Kidney (tissue), 13 donors: ENCODE measurements at regions not wholly inside any gene's neighbourhood (a gene's known extent, or its start where the extent isn't known, plus 50 kb on each side); places are given as distances from the start of the nearest gene placed in this dataset.

Experiments used
- DNase-seq, 5 donors: peaks; one replicate each; pipeline ENCODE4 v3.0.0-alpha.2; 2013 to 2020
- FAIRE-seq: peaks from 2 replicates; lab custom pipeline; 2012; peaks lifted over from hg19 to GRCh38; lab: Jason Lieb, UNC
- H3K27ac ChIP-seq, 2 donors: one replicate each; pipeline ENCODE4 v1.7.0; 2013; ENCODE audit warnings: low read depth in 2 of 2, low read length in 2 of 2, inconsistent platforms in 1 of 2
- H3K27me3 ChIP-seq: one replicate; pipeline ENCODE4 v1.7.1; 2013; ENCODE audit warnings: low read length, inconsistent platforms; ENCODE audit not compliant: control insufficient read depth, insufficient read depth
- H3K36me3 ChIP-seq, 3 donors: one replicate each; pipeline versions ENCODE4 v1.7.0 to v1.7.1; 2013; ENCODE audit warnings: low read length in 3 of 3, control low read depth in 1 of 3, inconsistent platforms in 1 of 3; ENCODE audit not compliant: insufficient read depth in 3 of 3, control insufficient read depth in 2 of 3
- H3K4me1 ChIP-seq, 3 donors: one replicate each; pipeline versions ENCODE4 v1.7.0 to v1.7.1; 2013; ENCODE audit warnings: low read length in 3 of 3, inconsistent platforms in 1 of 3, low read depth in 1 of 3; ENCODE audit not compliant: control insufficient read depth in 2 of 3, insufficient read depth in 2 of 3
- H3K4me3 ChIP-seq, 3 donors: one replicate each; pipeline versions ENCODE4 v1.7.0 to v1.8.1; 2013; ENCODE audit warnings: low read length in 3 of 3, control low read depth in 1 of 3, inconsistent platforms in 1 of 3
- H3K9ac ChIP-seq, 3 donors: one replicate each; pipeline versions ENCODE4 v1.7.0 to v1.7.1; 2013; ENCODE audit warnings: low read length in 3 of 3, control low read depth in 1 of 3, inconsistent platforms in 1 of 3
- H3K9me3 ChIP-seq, 3 donors: one replicate each; pipeline versions ENCODE4 v1.7.0 to v1.7.1; 2013; ENCODE audit warnings: low read length in 3 of 3, control low read depth in 1 of 3, inconsistent platforms in 1 of 3; ENCODE audit not compliant: control insufficient read depth in 2 of 3, insufficient read depth in 1 of 3
- intact Hi-C: fragments of 100-400 bp; cut with DNase I; formaldehyde crosslinking; loops from one replicate; pipeline ENCODE4 v1.11.1; 2022
- TF ChIP-seq, protein P1 (sequence below): IDR thresholded peaks from 3 replicates; pipeline ENCODE4 v1.5.1; 2012; ENCODE audit warnings: mild to moderate bottlenecking, moderate library complexity, borderline replicate concordance; ENCODE audit not compliant: insufficient read depth; ENCODE audit errors: extremely low read depth
- donor health status: control.
- donor health status: control.
- donor health status: control.
- donor health status: control.
- donor health status: control.
- donor health status: DM: yes; HTN: yes; CAD: no.
- donor health status: Normal renal cell carcinoma (clear cell type).

DNA sequence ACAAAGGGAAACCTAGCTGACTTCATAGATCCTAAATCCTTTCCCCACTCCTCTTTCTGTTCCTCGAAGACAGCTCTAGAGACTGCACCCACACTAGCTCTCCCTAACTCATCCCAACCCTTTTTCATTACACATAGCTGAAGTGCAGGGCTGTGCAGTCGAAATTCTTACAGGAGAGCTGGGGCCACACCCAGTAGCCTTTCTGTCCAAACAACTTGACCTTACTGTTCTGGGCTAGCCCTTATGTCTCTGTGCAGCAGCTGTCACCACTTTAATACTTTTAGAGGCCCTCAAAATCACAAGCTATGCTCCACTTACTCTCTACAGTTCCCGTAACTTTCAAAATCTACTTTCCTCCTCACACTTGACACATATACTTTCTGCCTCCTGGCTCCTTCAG is 666.1 kb upstream of the PKDCC start:
- Histone ChIP-seq H3K9me3 (no peaks in the 10 kb centered on the region), H3K27me3 (no peaks in the 10 kb centered on the region), H3K27ac (no peak overlapping the region), H3K9ac (no peak overlapping the region), H3K36me3 (no peaks in the 10 kb centered on the region), H3K4me3 (no peak overlapping the region), H3K4me1 (peaks cover 0 to 3% (median 0%) of the 10 kb centered on the region in 3 donors)
- TF ChIP-seq, protein P1, sequence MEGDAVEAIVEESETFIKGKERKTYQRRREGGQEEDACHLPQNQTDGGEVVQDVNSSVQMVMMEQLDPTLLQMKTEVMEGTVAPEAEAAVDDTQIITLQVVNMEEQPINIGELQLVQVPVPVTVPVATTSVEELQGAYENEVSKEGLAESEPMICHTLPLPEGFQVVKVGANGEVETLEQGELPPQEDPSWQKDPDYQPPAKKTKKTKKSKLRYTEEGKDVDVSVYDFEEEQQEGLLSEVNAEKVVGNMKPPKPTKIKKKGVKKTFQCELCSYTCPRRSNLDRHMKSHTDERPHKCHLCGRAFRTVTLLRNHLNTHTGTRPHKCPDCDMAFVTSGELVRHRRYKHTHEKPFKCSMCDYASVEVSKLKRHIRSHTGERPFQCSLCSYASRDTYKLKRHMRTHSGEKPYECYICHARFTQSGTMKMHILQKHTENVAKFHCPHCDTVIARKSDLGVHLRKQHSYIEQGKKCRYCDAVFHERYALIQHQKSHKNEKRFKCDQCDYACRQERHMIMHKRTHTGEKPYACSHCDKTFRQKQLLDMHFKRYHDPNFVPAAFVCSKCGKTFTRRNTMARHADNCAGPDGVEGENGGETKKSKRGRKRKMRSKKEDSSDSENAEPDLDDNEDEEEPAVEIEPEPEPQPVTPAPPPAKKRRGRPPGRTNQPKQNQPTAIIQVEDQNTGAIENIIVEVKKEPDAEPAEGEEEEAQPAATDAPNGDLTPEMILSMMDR: no peak
- DNase-seq (no peak), FAIRE-seq (no peak)
- intact Hi-C loops: no loop called here

DNA sequence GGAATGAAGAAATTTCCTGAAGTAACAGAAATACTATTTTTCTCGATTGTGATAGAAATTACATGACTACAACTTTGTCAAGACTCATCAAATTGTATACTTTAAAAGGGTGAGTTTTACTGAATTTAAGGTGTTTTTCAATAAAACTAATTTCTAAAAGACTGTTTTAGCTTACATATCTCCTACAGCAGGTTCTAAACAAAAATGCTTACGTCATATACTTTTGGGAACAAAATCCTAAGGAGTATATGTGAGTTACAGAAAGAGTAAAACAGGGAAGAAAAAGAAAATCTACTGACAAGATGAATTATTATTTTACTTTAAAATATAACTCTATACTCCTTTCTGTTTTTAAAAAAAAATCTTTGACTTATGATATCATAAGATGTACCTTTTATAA is 660.3 kb upstream of the PKDCC start:
- no peak for DNase-seq
- no peaks in the 10 kb centered on the region for H3K27me3 ChIP-seq
- intact Hi-C loops: no loop called here
- H3K9ac ChIP-seq: no peak overlapping the region
- H3K27ac ChIP-seq: no peak overlapping the region
- H3K4me1 ChIP-seq: no peaks in the 10 kb centered on the region
- H3K9me3 ChIP-seq: peaks cover 0 to 3% (median 0%) of the 10 kb centered on the region in 3 donors
- TF ChIP-seq, protein P1: no peak
- no peak for FAIRE-seq
- H3K36me3 ChIP-seq: no peaks in the 10 kb centered on the region
- no peak overlapping the region for H3K4me3 ChIP-seq

DNA sequence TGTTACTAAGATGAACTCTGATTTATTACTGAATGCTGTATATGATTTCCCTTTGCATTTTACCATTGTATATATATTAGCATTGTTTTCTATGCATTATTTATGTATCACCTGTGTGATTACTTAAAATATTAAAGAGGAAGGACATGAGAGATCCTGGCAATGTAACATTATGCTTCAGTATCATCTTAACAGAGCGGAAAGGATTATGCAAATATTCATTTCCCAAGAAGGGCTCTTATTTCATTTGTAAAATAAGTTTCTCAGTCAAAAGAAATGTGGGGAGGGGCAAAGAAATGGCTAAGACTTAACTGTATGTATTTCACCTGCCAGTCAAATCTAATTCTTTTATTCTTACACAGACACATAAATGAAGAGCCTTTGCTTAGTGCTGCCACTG is 654.2 kb upstream of the PKDCC start:
- DNase-seq: no peak
- no peak overlapping the region for H3K9ac ChIP-seq
- H3K4me3 ChIP-seq: no peak overlapping the region
- H3K4me1 ChIP-seq: no peaks in the 10 kb centered on the region
- no peaks in the 10 kb centered on the region for H3K27me3 ChIP-seq
- no peaks in the 10 kb centered on the region for H3K9me3 ChIP-seq
- H3K27ac ChIP-seq: no peak overlapping the region
- no peak for FAIRE-seq
- TF ChIP-seq, protein P1: no peak
- intact Hi-C loops: no loop called here
- no peaks in the 10 kb centered on the region for H3K36me3 ChIP-seq

DNA sequence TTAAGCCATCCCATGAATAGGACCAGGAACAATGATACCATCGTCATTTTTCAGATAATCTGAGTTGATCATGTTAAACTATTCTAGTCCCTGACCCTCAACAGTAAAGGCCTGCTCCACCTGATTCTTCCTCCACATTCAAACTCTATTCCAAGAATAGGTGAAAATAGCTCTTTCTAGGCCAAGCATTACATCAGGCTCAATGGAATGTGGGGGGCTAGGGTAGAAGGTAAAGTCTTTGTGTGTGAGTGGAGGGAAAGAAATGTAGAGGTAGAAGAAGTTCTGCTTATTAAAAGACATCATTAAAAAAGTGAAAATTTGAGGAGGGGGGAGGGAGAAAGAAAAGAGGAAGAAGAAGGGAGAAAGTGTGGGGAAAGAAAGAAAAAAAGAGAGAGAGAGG is 653.3 kb upstream of the PKDCC start:
- FAIRE-seq (no peak), DNase-seq (no peak)
- H3K27me3 ChIP-seq: no peaks in the 10 kb centered on the region
- H3K36me3 ChIP-seq: no peaks in the 10 kb centered on the region
- TF ChIP-seq, protein P1: no peak
- no peak overlapping the region for H3K27ac ChIP-seq
- H3K4me1 ChIP-seq: no peaks in the 10 kb centered on the region
- H3K9ac ChIP-seq: no peak overlapping the region
- H3K9me3 ChIP-seq: no peaks in the 10 kb centered on the region
- intact Hi-C loops: no loop called here
- no peak overlapping the region for H3K4me3 ChIP-seq
